ENCODE measurements at regions not wholly inside any gene's neighbourhood (a gene's known extent, or its start where the extent isn't known, plus 50 kb on each side); places are given as distances from the start of the nearest gene placed in this dataset.

- TF ChIP-seq POLR2A (IDR thresholded peaks at IDR 0.05; ENCODE audit: low read depth, low read length) (no peak), TAF1 (IDR thresholded peaks at IDR 0.05; ENCODE audit: borderline replicate concordance, low read depth, low read length) (no peak), POLR2AphosphoS5 (IDR thresholded peaks at IDR 0.05; ENCODE audit: low read depth, low read length) (no peak)
These were observed 102.8 kb downstream of the PYDC2 start for GRCh38 chr3:191563722-191564121.

All from GM12892 (cell line).